IMR-90 (cell line): ENCODE measurements at regions not wholly inside any gene's neighbourhood (a gene's known extent, or its start where the extent isn't known, plus 50 kb on each side); places are given as distances from the start of the nearest gene placed in this dataset.

Experiments used
- ATAC-seq: fragments of 200-7000 bp; cut with Tn5 transposase; 2 replicates; pipeline ENCODE4 v1.9.1; 2020; ENCODE audit warnings: low read depth, mild to moderate bottlenecking, moderate library complexity
- BruUV-seq: library from RNA; stranded (reverse); fragments of 400-500 nt; replicated peaks from 2 replicates; lab custom pipeline; 2021; lab: Mats Ljungman, UMichigan
- CTCF ChIA-PET: fragments of 300-600 bp; formaldehyde crosslinking; extraction: SDS; loops from one replicate; lab custom pipeline; 2021; ENCODE audit warnings: antibody characterized with exemption; lab: Yijun Ruan, JAX
- POLR2A ChIA-PET: fragments of 300-600 bp; sonication (Branson Sonifier 250); formaldehyde crosslinking; loops from one replicate; lab custom pipeline; 2022; ENCODE audit warnings: antibody characterized with exemption; ENCODE audit not compliant: unreplicated experiment; lab: Charles Lee
- DNase-seq: peaks from one replicate; pipeline ENCODE4 v3.0.0; 2013
- H2AFZ ChIP-seq: replicated peaks from 2 replicates; pipeline ENCODE3; 2013; ENCODE audit warnings: low read length, mild to moderate bottlenecking; ENCODE audit not compliant: poor library complexity
- H2AK5ac ChIP-seq: 2 replicates; pipeline ENCODE4 v1.6.1; 2013; ENCODE audit warnings: low read depth, low read length, inconsistent platforms
- H2AK9ac ChIP-seq: replicated peaks from 2 replicates; pipeline ENCODE3; 2013; ENCODE audit warnings: mild to moderate bottlenecking, low read depth, low read length, moderate library complexity; ENCODE audit not compliant: poor library complexity
- H2BK120ac ChIP-seq: 2 replicates; pipeline ENCODE4 v1.6.1; 2013; ENCODE audit warnings: low read depth, low read length, inconsistent platforms
- H2BK15ac ChIP-seq: 3 replicates; pipeline ENCODE4 v1.6.1; 2013; ENCODE audit warnings: low read depth, low read length, inconsistent platforms
- H2BK20ac ChIP-seq: 2 replicates; pipeline ENCODE4 v1.6.1; 2013; ENCODE audit warnings: low read depth, mild to moderate bottlenecking, inconsistent platforms, low read length, moderate library complexity
- H2BK5ac ChIP-seq: 2 replicates; pipeline ENCODE4 v1.6.1; 2013; ENCODE audit warnings: mild to moderate bottlenecking, low read depth, low read length, inconsistent platforms; ENCODE audit not compliant: poor library complexity, severe bottlenecking
- H3K14ac ChIP-seq: replicated peaks from 2 replicates; pipeline ENCODE4 v1.6.1; 2013; ENCODE audit warnings: low read depth, low read length, inconsistent platforms
- H3K18ac ChIP-seq: 2 replicates; pipeline ENCODE4 v1.6.1; 2013; ENCODE audit warnings: low read depth, low read length, control low read depth
- H3K23ac ChIP-seq: 2 replicates; pipeline ENCODE4 v1.6.1; 2013; ENCODE audit warnings: low read depth, low read length, inconsistent platforms
- H3K27ac ChIP-seq: 2 replicates; pipeline ENCODE4 v1.5.1; 2013; ENCODE audit warnings: mild to moderate bottlenecking, control low read depth, low read length; ENCODE audit not compliant: insufficient read depth
- H3K27me3 ChIP-seq: 2 replicates; pipeline ENCODE4 v1.6.1; 2013; ENCODE audit warnings: low read length; ENCODE audit not compliant: control insufficient read depth, insufficient read depth
- H3K36me3 ChIP-seq: 2 replicates; pipeline ENCODE4 v1.6.1; 2013; ENCODE audit warnings: low read length, mixed read lengths; ENCODE audit not compliant: control insufficient read depth, insufficient read depth
- H3K4ac ChIP-seq: 2 replicates; pipeline ENCODE4 v1.6.1; 2013; ENCODE audit warnings: low read depth, low read length, inconsistent platforms
- H3K4me1 ChIP-seq: 2 replicates; pipeline ENCODE4 v1.6.1; 2013; ENCODE audit warnings: low read length, mixed read lengths; ENCODE audit not compliant: control insufficient read depth, insufficient read depth
- H3K4me2 ChIP-seq: 2 replicates; pipeline ENCODE4 v1.6.1; 2013; ENCODE audit warnings: low read depth, mild to moderate bottlenecking, control low read depth, low read length, moderate library complexity
- H3K4me3 ChIP-seq: 2 replicates; pipeline ENCODE4 v1.5.1; 2013; ENCODE audit warnings: low read depth, mild to moderate bottlenecking, control low read depth, low read length, moderate library complexity; ENCODE audit not compliant: insufficient read depth
- H3K56ac ChIP-seq: 2 replicates; pipeline ENCODE4 v1.6.1; 2013; ENCODE audit warnings: low read length, inconsistent platforms; ENCODE audit not compliant: insufficient read depth; ENCODE audit errors: extremely low read depth
- H3K79me1 ChIP-seq, 2 experiments: 2 replicates each; pipeline ENCODE4 v1.6.1; 2013; ENCODE audit warnings: low read length in 2 of 2, inconsistent platforms in 1 of 2, low read depth in 1 of 2
- H3K9ac ChIP-seq: 2 replicates; pipeline ENCODE4 v1.6.1; 2013; ENCODE audit warnings: low read depth, low read length, control low read depth
- H3K9me1 ChIP-seq: 2 replicates; pipeline ENCODE4 v1.6.1; 2013; ENCODE audit warnings: low read length, inconsistent platforms; ENCODE audit not compliant: insufficient read depth
- H3K9me3 ChIP-seq: 2 replicates; pipeline ENCODE4 v1.6.1; 2013; ENCODE audit warnings: low read length; ENCODE audit not compliant: control insufficient read depth, insufficient read depth
- H4K20me1 ChIP-seq: 2 replicates; pipeline ENCODE4 v1.6.1; 2013; ENCODE audit warnings: low read length, inconsistent platforms; ENCODE audit not compliant: insufficient read depth
- H4K5ac ChIP-seq: 2 replicates; pipeline ENCODE4 v1.6.1; 2013; ENCODE audit warnings: mild to moderate bottlenecking, low read depth, low read length, control low read depth
- H4K8ac ChIP-seq, 2 experiments: 2 replicates each; pipeline ENCODE4 v1.6.1; 2013; ENCODE audit warnings: low read depth in 2 of 2, low read length in 2 of 2, control low read depth in 1 of 2, inconsistent platforms in 1 of 2
- H4K91ac ChIP-seq: 2 replicates; pipeline ENCODE4 v1.6.1; 2013; ENCODE audit warnings: low read depth, low read length, inconsistent platforms; ENCODE audit not compliant: insufficient read depth
- BHLHE40 ChIP-seq: fragments of 150-350 bp; IDR thresholded peaks from 2 replicates; pipeline ENCODE4 v1.6.1; 2016; ENCODE audit warnings: mild to moderate bottlenecking, low read depth, low read length
- CEBPB ChIP-seq: IDR thresholded peaks from 2 replicates; pipeline ENCODE4 v1.6.1; 2012; ENCODE audit warnings: low read depth, low read length, improper control_type of control experiment
- CHD1 ChIP-seq: IDR thresholded peaks from 2 replicates; pipeline ENCODE4 v1.6.1; 2012; ENCODE audit warnings: low read depth, low read length, improper control_type of control experiment
- FOS ChIP-seq: fragments of 150-350 bp; IDR thresholded peaks from 2 replicates; pipeline ENCODE4 v1.6.1; 2016; ENCODE audit warnings: low read depth, low read length
- MAFK ChIP-seq: IDR thresholded peaks from 2 replicates; pipeline ENCODE4 v1.6.1; 2012; ENCODE audit warnings: low read depth, low read length, improper control_type of control experiment
- MAZ ChIP-seq: IDR thresholded peaks from 2 replicates; pipeline ENCODE4 v1.6.1; 2012; ENCODE audit warnings: low read depth, mild to moderate bottlenecking, low read length, improper control_type of control experiment, moderate library complexity, borderline replicate concordance
- MXI1 ChIP-seq: IDR thresholded peaks from 2 replicates; pipeline ENCODE4 v1.6.1; 2012; ENCODE audit warnings: low read depth, mild to moderate bottlenecking, low read length, moderate library complexity, borderline replicate concordance
- NFE2L2 ChIP-seq: fragments of 150-350 bp; IDR thresholded peaks from 2 replicates; pipeline ENCODE4 v1.6.1; 2016; ENCODE audit warnings: low read depth, mild to moderate bottlenecking, low read length
- POLR2A ChIP-seq: IDR thresholded peaks from 2 replicates; pipeline ENCODE4 v1.6.1; 2012; ENCODE audit warnings: mild to moderate bottlenecking, low read depth, low read length
- RAD21 ChIP-seq: IDR thresholded peaks from 2 replicates; pipeline ENCODE4 v1.6.1; 2012; ENCODE audit warnings: low read length, improper control_type of control experiment
- RCOR1 ChIP-seq: IDR thresholded peaks from 2 replicates; pipeline ENCODE4 v1.6.1; 2012; ENCODE audit warnings: mild to moderate bottlenecking, low read length, improper control_type of control experiment; ENCODE audit not compliant: insufficient replicate concordance
- RFX5 ChIP-seq: IDR thresholded peaks from 2 replicates; pipeline ENCODE4 v1.8.0; 2012; ENCODE audit warnings: low read depth, mild to moderate bottlenecking, low read length, moderate library complexity
- SMC3 ChIP-seq: fragments of 150-350 bp; IDR thresholded peaks from 2 replicates; pipeline ENCODE4 v1.6.1; 2016; ENCODE audit warnings: low read depth, mild to moderate bottlenecking, antibody characterized with exemption, low read length, moderate library complexity
- WGBS, 2 experiments: methylation state at CpG; one replicate each; pipeline versions ENCODE4 v1.1.5 to v1.1.7; 2013; ENCODE audit warnings: missing lambda C conversion rate in 2 of 2; ENCODE audit not compliant: insufficient read length in 1 of 2; ENCODE audit errors: extremely low coverage in 2 of 2; 5-methylcytosine and 5-hydroxymethylcytosine counted together
- dilution Hi-C: fragments of 300-500 bp; cut with HindIII; formaldehyde crosslinking; loops from one replicate; pipeline ENCODE4 v1.14.3; 2018; ENCODE audit warnings: low sequenced_read_pairs; ENCODE audit not compliant: unreplicated experiment
- in situ Hi-C: fragments of 300-500 bp; cut with MboI; formaldehyde crosslinking; loops from 3 replicates; pipeline ENCODE4 v1.14.3; 2019; ENCODE audit warnings: low sequenced_read_pairs, inconsistent platforms, mixed read lengths
- intact Hi-C: fragments of 100-400 bp; cut with micrococcal nuclease; formaldehyde crosslinking; loops from 2 replicates; pipeline ENCODE4 v1.10.0; 2022
- TF ChIP-seq, protein P1 (sequence below): fragments of 150-350 bp; IDR thresholded peaks from 2 replicates; pipeline ENCODE4 v1.6.1; 2017; ENCODE audit warnings: mild to moderate bottlenecking, antibody characterized with exemption, low read length, low read depth
- TF ChIP-seq, protein P2 (sequence below): conservative IDR thresholded peaks from 2 replicates; pipeline ENCODE4 v1.5.1; 2012; ENCODE audit warnings: mild to moderate bottlenecking, low read depth, low read length, improper control_type of control experiment
- TF ChIP-seq, protein P3 (sequence below): fragments of 150-350 bp; IDR thresholded peaks from 2 replicates; pipeline ENCODE4 v1.6.1; 2016; ENCODE audit warnings: low read depth, mild to moderate bottlenecking, low read length, moderate library complexity, borderline replicate concordance

DNA sequence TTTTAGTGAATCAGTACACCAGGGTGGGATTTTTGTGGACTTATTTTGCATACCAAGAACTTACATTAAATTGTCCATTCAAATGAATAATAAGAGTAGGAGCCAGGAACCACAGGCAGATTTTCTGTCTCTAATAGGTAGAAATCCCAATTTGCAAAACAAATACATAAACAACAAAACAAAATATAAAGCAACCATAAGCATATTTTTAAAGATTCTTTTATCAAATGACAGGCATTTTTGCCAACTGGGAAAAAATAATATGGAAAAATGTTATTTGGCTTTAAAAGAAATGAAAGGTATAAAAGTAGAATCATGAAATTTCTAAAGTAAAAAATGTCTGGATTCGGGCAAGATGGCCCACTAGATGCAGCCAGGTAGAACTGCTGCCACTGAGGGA, 71.2 kb upstream of the PDE7B start:
- intact Hi-C loops: no loop called here
- no peak for DNase-seq
- Histone ChIP-seq H3K27me3 (no peaks in the 10 kb centered on the region), H4K20me1 (no peaks in the 10 kb centered on the region), H2BK120ac (no peak overlapping the region), H3K4ac (no peak overlapping the region), H2BK5ac (no peak overlapping the region), H3K27ac (no peak overlapping the region), H4K91ac (no peak overlapping the region), H2BK15ac (no peak overlapping the region), H3K4me2 (no peak overlapping the region), H4K8ac (no peak overlapping the region), H3K18ac (no peak overlapping the region), H3K36me3 (no peaks in the 10 kb centered on the region), H4K5ac (no peak overlapping the region), H3K9me3 (no peaks in the 10 kb centered on the region; the same call in 1 of the 2 replicates), H3K4me1 (no peaks in the 10 kb centered on the region; the same call in 1 of the 2 replicates), H2AK5ac (no peak overlapping the region), H3K14ac (no peak overlapping the region), H2BK20ac (no peak overlapping the region), H2AK9ac (no peak overlapping the region), H2AFZ (no peak overlapping the region), H3K9ac (no peak overlapping the region), H3K23ac (no peak overlapping the region), H3K9me1 (peaks cover 4% of the 10 kb centered on the region), H3K79me1 (no peaks in the 10 kb centered on the region), H3K56ac (no peak overlapping the region), H3K4me3 (no peak overlapping the region)
- CTCF ChIA-PET: no interaction called here
- BruUV-seq: no TSS peak
- ATAC-seq: no peak
- TF ChIP-seq, protein P1, sequence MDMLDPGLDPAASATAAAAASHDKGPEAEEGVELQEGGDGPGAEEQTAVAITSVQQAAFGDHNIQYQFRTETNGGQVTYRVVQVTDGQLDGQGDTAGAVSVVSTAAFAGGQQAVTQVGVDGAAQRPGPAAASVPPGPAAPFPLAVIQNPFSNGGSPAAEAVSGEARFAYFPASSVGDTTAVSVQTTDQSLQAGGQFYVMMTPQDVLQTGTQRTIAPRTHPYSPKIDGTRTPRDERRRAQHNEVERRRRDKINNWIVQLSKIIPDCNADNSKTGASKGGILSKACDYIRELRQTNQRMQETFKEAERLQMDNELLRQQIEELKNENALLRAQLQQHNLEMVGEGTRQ: no peak
- TF ChIP-seq NFE2L2 (no peak), POLR2A (no peak), MAZ (no peak), FOS (no peak), CHD1 (no peak), CEBPB (no peak), RFX5 (no peak), BHLHE40 (no peak), RAD21 (no peak), MXI1 (no peak), SMC3 (no peak), MAFK (no peak), RCOR1 (no peak)
- TF ChIP-seq, protein P2, sequence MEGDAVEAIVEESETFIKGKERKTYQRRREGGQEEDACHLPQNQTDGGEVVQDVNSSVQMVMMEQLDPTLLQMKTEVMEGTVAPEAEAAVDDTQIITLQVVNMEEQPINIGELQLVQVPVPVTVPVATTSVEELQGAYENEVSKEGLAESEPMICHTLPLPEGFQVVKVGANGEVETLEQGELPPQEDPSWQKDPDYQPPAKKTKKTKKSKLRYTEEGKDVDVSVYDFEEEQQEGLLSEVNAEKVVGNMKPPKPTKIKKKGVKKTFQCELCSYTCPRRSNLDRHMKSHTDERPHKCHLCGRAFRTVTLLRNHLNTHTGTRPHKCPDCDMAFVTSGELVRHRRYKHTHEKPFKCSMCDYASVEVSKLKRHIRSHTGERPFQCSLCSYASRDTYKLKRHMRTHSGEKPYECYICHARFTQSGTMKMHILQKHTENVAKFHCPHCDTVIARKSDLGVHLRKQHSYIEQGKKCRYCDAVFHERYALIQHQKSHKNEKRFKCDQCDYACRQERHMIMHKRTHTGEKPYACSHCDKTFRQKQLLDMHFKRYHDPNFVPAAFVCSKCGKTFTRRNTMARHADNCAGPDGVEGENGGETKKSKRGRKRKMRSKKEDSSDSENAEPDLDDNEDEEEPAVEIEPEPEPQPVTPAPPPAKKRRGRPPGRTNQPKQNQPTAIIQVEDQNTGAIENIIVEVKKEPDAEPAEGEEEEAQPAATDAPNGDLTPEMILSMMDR: no peak
- TF ChIP-seq, protein P3, sequence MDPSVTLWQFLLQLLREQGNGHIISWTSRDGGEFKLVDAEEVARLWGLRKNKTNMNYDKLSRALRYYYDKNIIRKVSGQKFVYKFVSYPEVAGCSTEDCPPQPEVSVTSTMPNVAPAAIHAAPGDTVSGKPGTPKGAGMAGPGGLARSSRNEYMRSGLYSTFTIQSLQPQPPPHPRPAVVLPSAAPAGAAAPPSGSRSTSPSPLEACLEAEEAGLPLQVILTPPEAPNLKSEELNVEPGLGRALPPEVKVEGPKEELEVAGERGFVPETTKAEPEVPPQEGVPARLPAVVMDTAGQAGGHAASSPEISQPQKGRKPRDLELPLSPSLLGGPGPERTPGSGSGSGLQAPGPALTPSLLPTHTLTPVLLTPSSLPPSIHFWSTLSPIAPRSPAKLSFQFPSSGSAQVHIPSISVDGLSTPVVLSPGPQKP: no peak
- in situ Hi-C loops: no loop called here
- 89% methylated on average over 1 of the region's 1 CpG; no CpG with 5 or more reads in 1 of the 2 experiments for WGBS, 2 experiments
- dilution Hi-C loops: no loop called here
- POLR2A ChIA-PET: no interaction called here
